PC-9 (cell line): ENCODE measurements at regions not wholly inside any gene's neighbourhood (a gene's known extent, or its start where the extent isn't known, plus 50 kb on each side); places are given as distances from the start of the nearest gene placed in this dataset.

Source experiments
- EZH2 ChIP-seq: fragments of 200-600 bp; sonication (generic); IDR thresholded peaks from 2 replicates; pipeline ENCODE4 v1.8.0; 2017; ENCODE audit warnings: antibody characterized with exemption, low read depth
- TF ChIP-seq, protein P1 (sequence below): fragments of 200-600 bp; sonication (generic); conservative IDR thresholded peaks from 2 replicates; pipeline ENCODE4 v1.6.1; 2017; ENCODE audit warnings: mixed run types, antibody characterized with exemption, mild to moderate bottlenecking, moderate library complexity

DNA sequence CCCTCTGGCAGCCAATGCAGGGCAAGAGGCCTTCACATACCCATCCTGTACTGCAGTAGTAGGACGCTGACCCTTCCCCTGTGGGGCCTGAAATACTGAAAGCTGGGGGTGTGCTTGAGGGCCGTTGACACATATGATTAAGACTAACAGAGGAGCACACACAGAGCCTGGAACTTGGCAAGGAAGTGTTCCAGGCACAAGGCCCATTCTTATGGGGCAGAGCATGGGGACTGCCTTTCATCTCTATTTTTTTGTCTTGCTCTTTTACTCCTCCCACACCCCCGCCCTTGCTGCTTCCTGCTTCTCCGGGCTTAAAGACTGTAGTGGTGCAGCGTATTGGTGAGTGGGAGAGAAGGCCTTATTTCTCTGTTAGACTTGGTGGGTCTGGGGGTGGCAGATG lies 137.4 kb downstream of the BACH1 start:
- TF ChIP-seq, protein P1, sequence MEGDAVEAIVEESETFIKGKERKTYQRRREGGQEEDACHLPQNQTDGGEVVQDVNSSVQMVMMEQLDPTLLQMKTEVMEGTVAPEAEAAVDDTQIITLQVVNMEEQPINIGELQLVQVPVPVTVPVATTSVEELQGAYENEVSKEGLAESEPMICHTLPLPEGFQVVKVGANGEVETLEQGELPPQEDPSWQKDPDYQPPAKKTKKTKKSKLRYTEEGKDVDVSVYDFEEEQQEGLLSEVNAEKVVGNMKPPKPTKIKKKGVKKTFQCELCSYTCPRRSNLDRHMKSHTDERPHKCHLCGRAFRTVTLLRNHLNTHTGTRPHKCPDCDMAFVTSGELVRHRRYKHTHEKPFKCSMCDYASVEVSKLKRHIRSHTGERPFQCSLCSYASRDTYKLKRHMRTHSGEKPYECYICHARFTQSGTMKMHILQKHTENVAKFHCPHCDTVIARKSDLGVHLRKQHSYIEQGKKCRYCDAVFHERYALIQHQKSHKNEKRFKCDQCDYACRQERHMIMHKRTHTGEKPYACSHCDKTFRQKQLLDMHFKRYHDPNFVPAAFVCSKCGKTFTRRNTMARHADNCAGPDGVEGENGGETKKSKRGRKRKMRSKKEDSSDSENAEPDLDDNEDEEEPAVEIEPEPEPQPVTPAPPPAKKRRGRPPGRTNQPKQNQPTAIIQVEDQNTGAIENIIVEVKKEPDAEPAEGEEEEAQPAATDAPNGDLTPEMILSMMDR, result no peak
- no peak for TF ChIP-seq EZH2
